ENCODE measurements at regions not wholly inside any gene's neighbourhood (a gene's known extent, or its start where the extent isn't known, plus 50 kb on each side); places are given as distances from the start of the nearest gene placed in this dataset.

- no peak for TF ChIP-seq CTCF (IDR thresholded peaks at IDR 0.05)
- TF ChIP-seq POLR2A (IDR thresholded peaks at IDR 0.05): no peak
- TF ChIP-seq POLR2AphosphoS5 (IDR thresholded peaks at IDR 0.05): no peak
Observed at GRCh38 chr4:22014222-22014741, 65.7 kb upstream of the KCNIP4 start.
